ENCODE measurements at regions not wholly inside any gene's neighbourhood (a gene's known extent, or its start where the extent isn't known, plus 50 kb on each side); places are given as distances from the start of the nearest gene placed in this dataset.
"Not testable (repeated sequence)": the region's sequence is repeated elsewhere in the genome, so short reads cannot be mapped to it uniquely, and the experiment has no call there.

GRCh38 chrX:40952855-40953254, 132.4 kb upstream of the USP9X start:
- no peak for DNase-seq

DNA sequence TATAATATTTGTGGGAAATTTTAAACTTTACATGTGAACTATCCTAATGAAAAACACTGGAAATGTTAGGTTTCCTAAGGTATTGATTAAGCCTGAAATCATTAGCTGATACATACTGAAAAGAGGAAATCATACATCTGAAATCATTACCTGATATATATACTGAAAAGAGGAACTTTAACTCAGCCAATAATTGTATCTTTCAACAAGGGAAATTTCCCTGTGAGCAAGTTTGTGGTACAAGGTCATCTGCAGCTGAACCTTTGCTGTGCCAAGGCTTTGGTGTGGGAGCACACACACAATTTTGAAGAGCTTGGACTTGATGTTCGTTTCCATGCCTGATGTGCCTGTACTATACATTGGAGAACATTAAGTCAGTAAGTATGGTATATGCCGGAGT, 131.9 kb upstream of the USP9X start:
- no peak for DNase-seq

- DNase-seq = no peak
These were observed 125.2 kb upstream of the USP9X start for GRCh38 chrX:40960041-40960440.

GRCh38 chrX:40962793-40963407, 122.3 kb upstream of the USP9X start:
- DNase-seq = no peak

DNA sequence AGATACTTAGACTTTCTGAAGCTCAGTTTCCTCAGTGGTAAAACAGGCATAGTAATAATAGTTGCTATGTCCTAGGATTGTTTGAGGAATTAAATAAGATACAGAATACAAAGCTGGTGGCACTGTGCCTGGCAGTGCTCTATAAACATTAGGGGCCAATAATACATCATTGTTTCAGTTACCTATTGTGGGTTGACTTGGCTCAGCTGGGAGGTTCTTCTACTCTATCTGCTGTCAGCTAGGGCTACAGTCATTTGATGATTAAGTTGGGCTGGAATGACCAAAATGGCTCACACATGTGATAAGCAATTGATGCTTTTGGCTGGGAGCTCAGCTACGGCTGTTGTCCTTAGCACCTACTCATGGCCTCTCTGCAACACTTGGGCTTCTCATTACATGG, 121.2 kb upstream of the USP9X start:
- DNase-seq = no peak

DNA sequence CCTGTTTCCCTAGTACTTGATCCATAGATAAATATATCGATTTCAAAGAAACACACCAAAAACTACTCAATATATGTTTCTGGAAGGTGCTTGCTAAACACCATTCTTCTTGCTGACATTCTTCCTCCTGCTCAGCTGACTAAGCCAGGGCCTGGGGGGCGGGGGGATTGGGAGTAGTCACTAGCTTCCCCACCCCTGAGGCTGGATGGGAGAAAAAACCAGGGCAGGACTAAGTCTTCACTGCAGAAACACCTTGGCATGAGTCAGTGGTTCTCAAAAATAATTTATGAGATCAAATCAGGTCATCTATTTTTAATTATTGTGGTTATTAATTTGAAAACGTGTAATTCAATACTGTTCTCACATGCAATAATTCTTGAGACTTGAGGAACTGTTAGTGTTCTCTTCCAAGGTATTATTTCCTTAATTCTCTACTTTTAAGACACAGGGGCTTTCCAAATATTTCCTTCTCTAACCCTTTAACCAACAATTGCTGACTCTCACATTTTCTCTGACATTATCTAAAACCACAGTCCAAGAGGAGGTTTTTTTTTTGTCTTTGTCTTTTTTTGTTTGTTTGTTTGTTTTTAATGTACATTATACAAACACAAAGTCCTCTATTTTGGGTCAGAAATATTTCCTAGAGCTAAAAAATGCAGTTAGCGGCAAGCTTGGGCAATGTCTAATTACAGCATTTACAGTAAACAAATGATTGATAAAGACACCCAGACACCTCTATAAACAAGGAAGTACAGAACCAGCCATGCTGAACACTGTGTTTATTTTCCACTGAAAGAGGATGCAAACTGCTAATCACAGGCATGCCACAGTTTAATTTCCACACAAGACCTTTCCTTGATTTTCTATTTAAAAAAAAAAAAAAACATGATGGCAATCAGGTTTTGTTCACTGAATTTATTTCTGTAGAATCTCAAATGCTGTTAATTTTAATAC, 120.3 kb upstream of the USP9X start:
- no peak for DNase-seq

DNA sequence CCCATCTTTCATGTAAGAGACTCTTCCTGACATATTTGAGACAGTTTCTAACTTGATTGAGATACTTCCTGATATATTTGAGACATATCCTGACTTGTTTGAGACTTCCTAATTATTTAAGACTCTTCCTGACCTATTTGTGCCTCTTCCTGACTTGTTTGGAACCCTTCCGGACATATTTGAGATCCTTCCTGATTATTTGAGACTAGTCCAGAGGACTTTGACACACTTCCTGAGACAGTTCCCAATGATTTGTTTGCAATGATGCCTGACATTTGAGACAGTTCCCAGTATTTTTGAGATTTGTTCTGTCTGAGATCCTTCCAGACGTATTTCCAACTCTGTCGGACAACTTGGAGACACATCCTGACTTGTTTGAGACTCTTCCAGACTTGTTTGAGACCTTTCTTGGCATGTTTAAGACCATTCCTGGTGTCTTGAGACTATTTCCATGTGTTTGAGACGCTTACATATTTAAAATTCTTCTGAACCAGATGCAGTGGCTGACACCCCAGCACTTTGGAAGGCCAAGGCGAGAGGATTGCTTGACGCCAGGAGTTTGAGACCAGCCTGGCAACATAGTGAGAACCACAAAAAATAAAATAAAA, 118.9 kb upstream of the USP9X start:
- DNase-seq = no peak

- no peak for DNase-seq
These were observed 117.1 kb upstream of the USP9X start for GRCh38 chrX:40968180-40968579.

GRCh38 chrX:40971736-40972135, 113.5 kb upstream of the USP9X start:
- no peak for DNase-seq

DNA sequence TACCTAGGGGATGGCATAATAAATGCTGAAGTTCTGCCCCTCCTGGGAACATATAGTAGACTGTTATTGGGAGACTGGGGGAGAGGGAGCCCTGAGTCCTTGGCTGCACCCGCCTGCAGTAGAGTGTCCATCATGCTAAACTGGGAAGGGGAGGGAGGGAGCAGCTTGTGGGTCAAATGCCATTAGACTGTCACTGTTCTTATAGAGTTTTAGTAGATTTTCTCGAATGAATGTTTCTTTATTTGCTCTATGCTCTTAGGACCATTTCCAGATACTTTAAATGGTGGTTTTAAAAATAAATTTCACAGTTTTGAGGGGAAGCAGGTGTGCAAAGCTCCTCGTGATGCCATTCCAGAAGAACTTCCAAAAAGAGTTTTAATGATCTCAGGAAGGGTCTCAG, 111.6 kb upstream of the USP9X start:
- DNase-seq = no peak

DNA sequence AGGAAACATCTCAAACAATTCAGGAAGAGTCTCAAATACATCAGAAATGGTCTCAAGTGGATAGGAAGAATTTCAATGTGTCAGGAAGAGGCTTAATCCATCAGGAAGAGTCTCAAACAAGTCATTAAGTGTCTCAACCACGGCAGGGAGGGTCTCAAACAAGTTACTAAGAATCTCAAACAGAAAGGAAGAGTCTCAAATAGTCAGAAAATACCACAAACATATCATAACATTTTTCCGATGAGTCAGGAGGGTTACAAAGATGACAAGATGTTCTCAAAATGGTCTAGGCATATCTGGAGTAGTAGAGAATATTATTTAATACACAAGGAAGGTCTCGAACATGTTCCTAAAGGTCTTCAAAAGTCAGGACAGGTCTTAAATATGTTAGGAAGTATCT, 109.3 kb upstream of the USP9X start:
- DNase-seq = no peak

- no peak for DNase-seq
These were observed 108.3 kb upstream of the USP9X start for GRCh38 chrX:40976981-40977380.

- no peak for DNase-seq
These were observed 100.3 kb upstream of the USP9X start for GRCh38 chrX:40984962-40985361.

- no peak for DNase-seq
These were observed 97.8 kb upstream of the USP9X start for GRCh38 chrX:40987413-40987812.

DNA sequence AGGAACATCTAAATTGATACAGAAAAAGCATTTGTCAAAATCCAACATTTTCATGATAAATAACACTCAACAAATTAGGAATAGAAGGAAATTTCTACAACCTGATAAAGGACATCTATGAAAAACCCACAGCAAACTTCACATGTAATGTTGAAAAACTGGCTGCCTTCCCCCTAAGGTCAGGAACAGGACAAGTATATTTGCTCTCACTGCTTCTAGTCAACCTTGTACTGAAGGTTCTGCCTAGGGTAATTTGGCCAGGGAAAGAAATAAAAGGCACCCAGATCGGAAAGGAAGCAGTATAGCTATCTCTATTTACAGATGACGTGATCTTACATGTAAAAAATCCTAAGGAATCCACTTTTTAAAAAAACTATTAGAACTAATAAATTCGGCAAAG, 97.1 kb upstream of the USP9X start:
- no peak for DNase-seq

GRCh38 chrX:40993395-40993794, 91.8 kb upstream of the USP9X start:
- DNase-seq = not testable (repeated sequence)

DNA sequence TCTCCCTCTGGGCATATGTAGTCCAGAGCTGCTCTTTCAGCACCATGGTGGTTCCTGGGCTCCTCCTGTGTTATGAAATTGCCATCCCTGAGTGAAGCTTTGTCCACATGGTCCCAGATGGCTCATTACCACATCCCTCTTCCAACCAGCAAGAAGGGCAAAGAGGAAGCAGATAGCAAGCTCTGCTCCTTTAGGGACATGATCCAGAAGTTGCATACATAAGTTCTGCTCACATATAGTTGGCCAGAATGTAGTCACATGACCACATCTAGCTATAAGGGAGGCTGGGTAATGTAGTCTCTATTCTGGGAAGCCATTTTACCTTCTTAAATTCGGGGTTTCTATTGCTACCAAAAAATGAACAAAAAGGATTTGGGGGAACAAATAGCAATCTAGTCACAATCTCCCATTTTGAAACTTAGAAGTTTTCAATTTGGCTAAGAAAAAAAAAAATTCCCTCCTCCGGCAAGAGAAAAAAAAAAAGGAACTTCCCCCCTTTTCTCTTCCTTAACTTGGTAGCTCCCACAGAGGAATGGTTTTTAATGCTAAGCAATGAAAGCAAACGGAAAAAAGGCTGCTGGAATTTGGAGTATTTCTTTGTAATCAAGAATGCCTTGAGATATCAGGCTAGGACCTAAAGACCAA, 88.2 kb upstream of the USP9X start:
- no peak for DNase-seq

- DNase-seq = no peak
These were observed 87.1 kb upstream of the USP9X start for GRCh38 chrX:40998123-40998522.

DNA sequence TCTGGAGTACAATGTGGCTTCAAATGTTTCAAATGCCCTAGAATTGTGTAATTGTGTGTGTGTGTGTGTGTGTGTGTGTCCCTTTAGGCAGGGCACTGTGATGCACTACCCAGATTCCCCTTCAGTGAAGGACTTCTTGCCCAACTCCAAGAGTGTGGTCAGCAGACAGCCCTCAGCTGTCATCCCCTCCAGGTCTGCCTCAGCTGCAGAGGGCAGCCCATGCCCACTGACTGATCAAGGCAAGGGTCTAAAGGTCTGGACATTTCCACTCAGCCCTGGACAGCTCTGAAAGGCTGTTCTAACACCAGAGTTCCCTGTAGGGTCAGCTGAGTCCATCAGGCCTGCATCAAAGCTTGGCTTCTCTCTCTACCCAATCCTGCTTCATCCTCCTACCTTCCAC, 83.9 kb upstream of the USP9X start:
- DNase-seq = no peak

DNA sequence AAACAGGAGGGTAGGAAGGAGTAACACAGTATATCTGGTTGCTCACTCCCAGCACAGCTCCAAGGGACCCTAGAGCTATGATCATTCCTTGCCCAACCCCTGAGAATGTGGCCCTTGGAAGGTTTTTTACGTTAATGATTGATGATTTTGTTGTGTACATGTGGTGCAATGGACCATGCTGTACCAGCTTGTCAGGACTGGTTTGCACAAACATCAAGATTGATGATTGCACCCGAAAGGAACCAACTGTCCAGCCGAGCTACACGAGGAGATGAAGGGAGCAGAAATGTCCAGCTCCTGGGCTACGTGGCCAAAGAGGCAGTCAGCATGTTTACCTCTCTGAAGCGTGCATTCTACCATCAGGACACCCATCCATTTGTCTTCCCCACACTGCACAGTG, 83.2 kb upstream of the USP9X start:
- no peak for DNase-seq

GRCh38 chrX:41003506-41004270, 81.6 kb upstream of the USP9X start:
- DNase-seq = no peak

GRCh38 chrX:41005445-41005992, 79.7 kb upstream of the USP9X start:
- DNase-seq = no peak

Data from activated naive CD4-positive, alpha-beta T cell treated with Interleukin-2 at 50 U/mL for 16 hours (primary cell).